ENCODE measurements at regions not wholly inside any gene's neighbourhood (a gene's known extent, or its start where the extent isn't known, plus 50 kb on each side); places are given as distances from the start of the nearest gene placed in this dataset.

DNA sequence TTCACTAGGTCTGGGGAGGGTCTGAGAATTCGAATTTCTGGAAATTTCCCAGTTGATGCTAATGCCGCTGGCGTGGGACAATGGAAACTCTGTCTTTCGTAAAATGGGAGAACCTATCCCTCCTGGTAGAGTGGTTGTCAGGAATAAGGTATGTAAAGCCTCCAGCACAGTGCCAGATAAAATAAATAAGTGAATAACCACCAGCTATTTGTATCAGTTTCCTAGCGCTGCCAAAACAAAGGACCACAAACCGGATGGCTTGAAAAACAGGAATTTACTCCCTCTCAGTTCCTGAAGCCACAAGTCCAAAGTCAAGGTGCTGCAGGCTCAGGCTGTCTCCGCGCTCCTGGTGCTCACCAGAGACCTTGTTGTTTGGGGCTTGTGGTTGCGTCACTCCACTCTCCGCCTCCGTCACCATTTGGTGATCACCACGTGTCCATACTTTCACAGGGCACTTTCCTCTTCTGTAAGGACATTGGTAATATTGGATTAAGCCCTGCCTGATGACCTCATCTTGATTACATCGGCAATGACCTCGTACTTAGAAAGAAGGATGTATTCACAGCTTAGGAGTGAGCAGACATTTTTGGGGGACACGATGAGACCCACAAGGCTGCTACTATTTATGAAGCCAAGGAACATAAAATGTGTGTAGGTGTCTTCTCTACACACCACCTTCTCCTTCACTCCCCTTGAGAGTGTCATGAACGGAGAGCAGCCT is 428.5 kb downstream of the IRS2 start:
- Mint-ChIP-seq H3K4me1 (ENCODE audit: low read depth) (no peaks in the 10 kb centered on the region), H3K9me3 (ENCODE audit: insufficient read depth) (no peaks in the 10 kb centered on the region), H3K4me3 (no peak overlapping the region), H3K27me3 (ENCODE audit: low read depth) (no peaks in the 10 kb centered on the region), H3K27ac (no peak overlapping the region), H3K36me3 (ENCODE audit: low read depth) (no peaks in the 10 kb centered on the region)
- CTCF ChIA-PET, result no interaction called here
- POLR2A ChIA-PET, result no interaction called here
- DNase-seq, result no peak
- no peak for ATAC-seq

DNA sequence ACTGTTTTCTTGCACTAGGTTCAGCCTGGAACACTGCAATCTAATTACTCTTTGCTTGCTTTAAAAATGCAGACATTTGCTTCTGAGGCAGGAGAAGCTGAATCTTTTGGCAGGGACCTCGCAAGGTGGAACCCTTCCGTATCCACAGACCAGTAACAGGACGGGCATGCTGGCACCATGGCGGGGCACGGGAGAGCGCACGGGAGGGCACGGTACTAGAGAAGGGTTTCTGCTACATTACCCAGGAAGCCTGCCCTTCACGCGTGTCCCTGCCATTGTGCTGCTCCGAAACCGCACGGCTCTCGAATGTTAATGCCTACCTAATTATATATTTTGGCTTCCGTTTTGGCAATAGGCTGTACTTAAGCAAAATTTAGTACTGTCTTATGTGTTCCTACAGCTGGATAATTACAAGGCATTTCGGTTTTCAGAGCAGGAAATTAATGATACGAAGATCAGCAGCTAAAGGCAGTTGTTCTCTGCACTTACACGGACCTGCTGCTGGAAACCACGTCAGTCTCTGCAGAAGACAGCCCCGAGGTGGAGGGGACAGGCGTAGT is 430.4 kb downstream of the IRS2 start:
- H3K27ac Mint-ChIP-seq, result no peak overlapping the region
- H3K4me1 Mint-ChIP-seq (ENCODE audit: low read depth), result no peaks in the 10 kb centered on the region
- ATAC-seq (no peak), DNase-seq (no peak)
- no peaks in the 10 kb centered on the region for H3K27me3 Mint-ChIP-seq (ENCODE audit: low read depth)
- ChIA-PET CTCF (no interaction called here), POLR2A (no interaction called here)
- no peak overlapping the region for H3K4me3 Mint-ChIP-seq
- H3K9me3 Mint-ChIP-seq (ENCODE audit: insufficient read depth), result no peaks in the 10 kb centered on the region
- no peaks in the 10 kb centered on the region for H3K36me3 Mint-ChIP-seq (ENCODE audit: low read depth)

DNA sequence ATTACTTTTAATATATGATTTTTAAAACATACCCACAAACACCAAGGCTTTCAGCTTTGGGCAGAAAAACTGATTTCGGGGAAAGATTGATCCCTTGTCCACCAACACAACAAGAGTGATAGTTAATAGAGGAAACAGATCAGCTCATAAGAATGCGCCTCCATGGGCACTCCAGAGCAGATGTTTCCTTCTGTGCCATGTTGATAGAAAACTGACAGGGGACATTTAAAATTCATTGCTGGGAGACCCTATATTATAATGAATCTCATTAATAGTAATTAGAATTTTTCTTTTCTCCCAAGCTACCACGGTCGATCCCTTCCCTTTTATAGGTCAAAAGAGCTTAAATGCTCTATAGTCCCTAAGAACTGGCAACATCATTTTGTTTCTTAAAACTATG is 431.2 kb downstream of the IRS2 start:
- ChIA-PET CTCF (no interaction called here), POLR2A (no interaction called here)
- DNase-seq (no peak), ATAC-seq (no peak)
- no peaks in the 10 kb centered on the region for H3K27me3 Mint-ChIP-seq (ENCODE audit: low read depth)
- H3K4me1 Mint-ChIP-seq (ENCODE audit: low read depth), result no peaks in the 10 kb centered on the region
- no peaks in the 10 kb centered on the region for H3K9me3 Mint-ChIP-seq (ENCODE audit: insufficient read depth)
- no peaks in the 10 kb centered on the region for H3K36me3 Mint-ChIP-seq (ENCODE audit: low read depth)
- no peak overlapping the region for H3K27ac Mint-ChIP-seq
- no peak overlapping the region for H3K4me3 Mint-ChIP-seq

DNA sequence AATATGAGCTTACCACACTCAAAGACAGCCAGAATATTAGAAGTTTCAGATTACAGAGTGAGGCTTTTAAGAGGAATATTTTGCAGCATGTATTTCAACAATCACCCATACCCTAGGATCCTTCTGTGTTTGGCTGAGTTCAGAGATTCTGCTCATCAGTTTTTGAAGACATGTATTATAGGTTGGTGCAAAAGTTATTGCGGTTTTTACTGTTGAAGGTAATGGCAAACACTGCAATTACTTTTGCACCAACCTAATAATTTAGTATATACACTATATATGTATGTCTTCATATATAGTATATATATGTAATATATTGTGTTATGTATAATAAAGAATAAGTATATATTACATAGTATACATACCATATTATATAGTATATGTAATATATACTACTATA is 435.1 kb downstream of the IRS2 start:
- no peak overlapping the region for H3K4me3 Mint-ChIP-seq
- POLR2A ChIA-PET, result no interaction called here
- no peaks in the 10 kb centered on the region for H3K36me3 Mint-ChIP-seq (ENCODE audit: low read depth)
- H3K9me3 Mint-ChIP-seq (ENCODE audit: insufficient read depth), result no peaks in the 10 kb centered on the region
- no peaks in the 10 kb centered on the region for H3K4me1 Mint-ChIP-seq (ENCODE audit: low read depth)
- CTCF ChIA-PET, result no interaction called here
- H3K27ac Mint-ChIP-seq, result no peak overlapping the region
- no peaks in the 10 kb centered on the region for H3K27me3 Mint-ChIP-seq (ENCODE audit: low read depth)
- DNase-seq (no peak), ATAC-seq (no peak)

DNA sequence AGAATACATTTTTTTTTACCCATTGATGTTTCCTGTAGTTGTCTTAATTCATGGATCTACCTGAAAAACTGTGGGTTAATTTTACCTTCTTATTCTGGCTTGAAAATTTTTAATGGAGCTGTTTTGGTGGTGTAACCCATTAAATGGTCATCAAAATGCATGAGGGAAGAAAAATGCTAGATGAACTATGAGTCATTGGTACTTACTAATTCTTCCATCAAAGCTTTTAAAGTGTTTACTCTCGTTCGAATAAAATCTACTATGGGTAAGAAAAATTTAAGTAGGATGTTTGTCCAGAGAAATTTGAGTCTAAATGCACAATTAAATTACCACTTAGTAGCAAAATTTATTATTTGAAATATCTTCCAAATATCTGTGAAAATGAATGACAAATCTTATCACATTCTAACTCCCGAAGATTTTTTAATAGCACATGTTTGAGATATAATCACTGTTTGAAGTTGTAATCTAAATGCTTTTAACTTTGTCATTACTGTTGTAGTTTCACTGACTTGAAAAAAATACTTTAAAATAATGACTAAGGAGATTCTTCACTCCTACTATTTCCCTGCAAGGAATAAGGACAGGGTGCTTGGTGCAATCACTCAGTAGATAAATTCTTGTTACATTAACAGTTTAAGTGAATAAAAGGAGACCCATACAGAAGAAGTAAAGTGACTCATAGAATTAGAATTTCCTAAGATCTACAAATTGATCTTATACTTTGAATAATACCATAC is 437.7 kb downstream of the IRS2 start:
- no peaks in the 10 kb centered on the region for H3K27me3 Mint-ChIP-seq (ENCODE audit: low read depth)
- CTCF ChIA-PET, result no interaction called here
- H3K27ac Mint-ChIP-seq, result no peak overlapping the region
- POLR2A ChIA-PET, result no interaction called here
- no peak overlapping the region for H3K4me3 Mint-ChIP-seq
- DNase-seq, result no peak
- no peaks in the 10 kb centered on the region for H3K36me3 Mint-ChIP-seq (ENCODE audit: low read depth)
- no peaks in the 10 kb centered on the region for H3K9me3 Mint-ChIP-seq (ENCODE audit: insufficient read depth)
- no peaks in the 10 kb centered on the region for H3K4me1 Mint-ChIP-seq (ENCODE audit: low read depth)
- ATAC-seq, result no peak

DNA sequence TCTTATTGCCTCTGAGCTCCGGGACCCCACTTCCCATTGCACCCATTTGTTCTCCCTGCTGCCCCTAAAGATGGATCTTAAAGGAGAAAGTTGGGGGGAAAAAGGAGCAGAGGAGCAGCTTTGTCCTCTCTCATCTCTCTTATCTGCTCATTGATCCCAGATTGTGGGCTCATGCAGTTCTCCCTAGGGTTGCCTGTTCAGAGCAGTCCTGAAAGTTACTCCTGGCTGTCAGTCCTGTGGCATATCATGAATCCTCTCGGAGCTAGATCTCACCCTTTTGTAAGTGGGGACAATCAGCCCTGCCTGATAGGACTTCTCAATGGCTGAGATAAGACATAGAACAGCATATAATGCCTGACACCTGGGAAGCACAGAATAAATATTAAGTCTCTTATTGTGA is 440.3 kb downstream of the IRS2 start:
- POLR2A ChIA-PET, result no interaction called here

DNA sequence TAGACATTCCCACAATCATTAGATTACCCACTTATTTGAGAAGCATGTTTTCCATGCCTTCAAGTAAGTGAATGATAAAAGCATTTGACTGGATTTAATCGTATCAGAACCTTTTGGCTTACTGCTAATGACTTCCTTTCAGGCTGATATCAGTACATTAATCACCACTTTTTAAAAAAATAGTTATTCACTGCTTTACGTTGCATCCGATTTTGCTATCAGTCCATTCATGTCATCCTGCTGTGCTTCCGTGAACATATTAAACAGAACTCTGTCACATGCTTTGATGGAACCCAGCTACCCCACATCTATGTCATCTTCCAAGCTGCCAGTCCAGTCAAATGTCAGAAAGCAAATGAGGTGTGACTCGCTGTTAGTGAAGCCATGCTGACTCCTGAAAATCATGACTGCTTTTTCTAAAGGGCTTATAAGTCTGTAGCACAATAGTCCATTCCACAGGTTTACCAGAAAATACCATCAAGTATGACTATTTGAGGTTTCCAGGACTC is 440.9 kb downstream of the IRS2 start:
- Mint-ChIP-seq H3K4me3 (no peak overlapping the region), H3K4me1 (ENCODE audit: low read depth) (no peaks in the 10 kb centered on the region), H3K27ac (no peak overlapping the region), H3K9me3 (ENCODE audit: insufficient read depth) (no peaks in the 10 kb centered on the region), H3K36me3 (ENCODE audit: low read depth) (no peaks in the 10 kb centered on the region), H3K27me3 (ENCODE audit: low read depth) (no peaks in the 10 kb centered on the region)
- ChIA-PET POLR2A (no interaction called here), CTCF (no interaction called here)
- DNase-seq, result no peak
- no peak for ATAC-seq

More for the DNA sequence above, 440.3 kb downstream of the IRS2 start:
- no peaks in the 10 kb centered on the region for H3K36me3 Mint-ChIP-seq (ENCODE audit: low read depth)
- no peaks in the 10 kb centered on the region for H3K4me1 Mint-ChIP-seq (ENCODE audit: low read depth)
- H3K9me3 Mint-ChIP-seq (ENCODE audit: insufficient read depth), result no peaks in the 10 kb centered on the region
- H3K4me3 Mint-ChIP-seq, result no peak overlapping the region
- ATAC-seq (no peak), DNase-seq (no peak)
- H3K27ac Mint-ChIP-seq, result no peak overlapping the region
- CTCF ChIA-PET, result no interaction called here
- H3K27me3 Mint-ChIP-seq (ENCODE audit: low read depth), result no peaks in the 10 kb centered on the region

DNA sequence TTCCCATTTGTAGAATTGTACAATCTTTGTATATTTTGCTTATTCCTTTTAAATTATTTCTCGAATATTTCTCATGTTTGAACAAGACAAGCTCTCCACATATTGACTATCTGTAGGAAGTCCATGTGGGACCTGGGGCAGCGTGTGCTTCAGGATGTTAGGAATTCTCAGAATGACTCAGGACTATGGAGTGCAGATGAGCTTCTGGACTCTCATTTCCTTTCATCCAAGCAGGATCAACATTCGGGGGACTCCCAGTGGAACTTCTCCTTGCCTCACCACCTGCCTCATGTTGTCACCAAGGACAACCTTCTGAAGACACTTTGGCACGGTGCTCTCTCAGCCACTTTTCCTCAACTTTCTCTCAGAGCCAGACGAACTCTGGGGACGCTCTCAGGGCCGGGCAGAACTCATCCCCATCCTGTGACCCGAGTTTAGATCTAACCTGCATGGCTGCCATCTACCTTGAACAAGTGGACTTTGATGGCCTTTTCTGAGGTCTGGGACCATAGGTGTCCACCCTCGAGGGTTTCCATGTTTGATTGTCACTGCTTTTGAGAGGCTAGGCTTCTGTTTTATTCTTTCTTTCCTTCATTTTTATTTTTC is 441.7 kb downstream of the IRS2 start:
- no peak overlapping the region for H3K4me3 Mint-ChIP-seq
- H3K4me1 Mint-ChIP-seq (ENCODE audit: low read depth), result no peaks in the 10 kb centered on the region
- H3K27me3 Mint-ChIP-seq (ENCODE audit: low read depth), result no peaks in the 10 kb centered on the region
- POLR2A ChIA-PET, result no interaction called here
- H3K9me3 Mint-ChIP-seq (ENCODE audit: insufficient read depth), result no peaks in the 10 kb centered on the region
- no peak overlapping the region for H3K27ac Mint-ChIP-seq
- DNase-seq (no peak), ATAC-seq (no peak)
- CTCF ChIA-PET, result no interaction called here
- no peaks in the 10 kb centered on the region for H3K36me3 Mint-ChIP-seq (ENCODE audit: low read depth)

DNA sequence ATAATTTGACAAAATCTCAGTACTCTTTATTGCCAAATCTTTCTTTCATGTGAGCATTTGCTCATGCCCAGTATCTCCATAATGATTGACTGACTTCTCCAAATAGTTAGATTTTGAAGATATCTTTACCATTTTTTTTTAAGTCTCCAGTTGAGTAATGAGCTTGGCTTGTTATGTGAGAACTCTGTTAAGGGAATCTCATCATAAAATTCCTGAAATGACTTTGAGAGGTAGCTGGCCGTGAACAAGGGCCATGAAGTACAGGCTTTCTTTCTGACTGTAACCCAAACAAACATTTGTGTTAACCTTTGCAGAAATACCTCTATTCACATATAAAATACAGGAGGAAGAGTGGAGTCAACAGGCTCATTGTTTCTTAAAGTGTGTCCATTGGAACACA is 449.7 kb downstream of the IRS2 start:
- Mint-ChIP-seq H3K4me1 (ENCODE audit: low read depth) (no peaks in the 10 kb centered on the region), H3K4me3 (no peak overlapping the region), H3K27me3 (ENCODE audit: low read depth) (peaks cover 2% of the 10 kb centered on the region), H3K9me3 (ENCODE audit: insufficient read depth) (no peaks in the 10 kb centered on the region), H3K27ac (no peak overlapping the region), H3K36me3 (ENCODE audit: low read depth) (no peaks in the 10 kb centered on the region)
- ChIA-PET CTCF (no interaction called here), POLR2A (no interaction called here)
- DNase-seq, result no peak
- ATAC-seq, result no peak

DNA sequence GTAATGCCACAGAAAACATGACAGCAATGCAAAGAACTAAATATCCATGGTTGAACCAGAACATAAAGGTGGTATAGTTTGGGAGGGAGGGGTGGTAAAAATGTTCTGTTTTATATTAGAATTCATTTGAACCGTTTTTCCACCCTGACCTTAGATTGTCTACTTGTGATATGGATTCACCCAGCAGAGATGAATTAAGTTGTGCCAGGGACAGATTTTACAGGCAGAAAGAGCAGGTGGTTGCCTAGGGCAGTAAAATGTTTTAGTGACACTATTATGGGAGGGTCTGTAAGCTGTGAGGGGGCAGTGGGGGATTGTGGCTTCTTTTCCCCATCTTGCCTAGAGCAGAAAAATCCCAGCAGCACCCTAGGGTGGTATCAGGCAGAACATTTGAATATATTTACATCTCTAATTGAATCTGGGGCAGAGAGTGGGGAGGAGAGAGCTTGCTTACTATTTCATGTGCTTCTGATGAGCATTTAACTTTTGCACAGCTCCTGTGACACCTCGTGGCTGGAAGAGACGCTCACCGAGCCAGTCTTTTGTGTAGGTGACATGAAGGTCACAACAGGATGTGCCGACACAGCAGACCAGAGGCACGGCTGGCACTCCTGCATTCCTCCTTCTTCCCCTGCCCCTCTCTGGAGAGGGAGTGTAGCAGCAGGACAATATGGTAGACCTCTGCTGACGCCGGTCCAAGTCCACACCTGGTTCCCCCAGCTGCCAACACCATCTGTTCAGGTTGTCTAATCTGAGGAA is 452.3 kb downstream of the IRS2 start:
- ChIA-PET POLR2A (no interaction called here), CTCF (no interaction called here)
- ATAC-seq, result no peak
- no peaks in the 10 kb centered on the region for H3K9me3 Mint-ChIP-seq (ENCODE audit: insufficient read depth)
- H3K36me3 Mint-ChIP-seq (ENCODE audit: low read depth), result no peaks in the 10 kb centered on the region
- no peak for DNase-seq
- no peak overlapping the region for H3K27ac Mint-ChIP-seq
- H3K4me1 Mint-ChIP-seq (ENCODE audit: low read depth), result no peaks in the 10 kb centered on the region
- no peak overlapping the region for H3K4me3 Mint-ChIP-seq
- no peaks in the 10 kb centered on the region for H3K27me3 Mint-ChIP-seq (ENCODE audit: low read depth)

DNA sequence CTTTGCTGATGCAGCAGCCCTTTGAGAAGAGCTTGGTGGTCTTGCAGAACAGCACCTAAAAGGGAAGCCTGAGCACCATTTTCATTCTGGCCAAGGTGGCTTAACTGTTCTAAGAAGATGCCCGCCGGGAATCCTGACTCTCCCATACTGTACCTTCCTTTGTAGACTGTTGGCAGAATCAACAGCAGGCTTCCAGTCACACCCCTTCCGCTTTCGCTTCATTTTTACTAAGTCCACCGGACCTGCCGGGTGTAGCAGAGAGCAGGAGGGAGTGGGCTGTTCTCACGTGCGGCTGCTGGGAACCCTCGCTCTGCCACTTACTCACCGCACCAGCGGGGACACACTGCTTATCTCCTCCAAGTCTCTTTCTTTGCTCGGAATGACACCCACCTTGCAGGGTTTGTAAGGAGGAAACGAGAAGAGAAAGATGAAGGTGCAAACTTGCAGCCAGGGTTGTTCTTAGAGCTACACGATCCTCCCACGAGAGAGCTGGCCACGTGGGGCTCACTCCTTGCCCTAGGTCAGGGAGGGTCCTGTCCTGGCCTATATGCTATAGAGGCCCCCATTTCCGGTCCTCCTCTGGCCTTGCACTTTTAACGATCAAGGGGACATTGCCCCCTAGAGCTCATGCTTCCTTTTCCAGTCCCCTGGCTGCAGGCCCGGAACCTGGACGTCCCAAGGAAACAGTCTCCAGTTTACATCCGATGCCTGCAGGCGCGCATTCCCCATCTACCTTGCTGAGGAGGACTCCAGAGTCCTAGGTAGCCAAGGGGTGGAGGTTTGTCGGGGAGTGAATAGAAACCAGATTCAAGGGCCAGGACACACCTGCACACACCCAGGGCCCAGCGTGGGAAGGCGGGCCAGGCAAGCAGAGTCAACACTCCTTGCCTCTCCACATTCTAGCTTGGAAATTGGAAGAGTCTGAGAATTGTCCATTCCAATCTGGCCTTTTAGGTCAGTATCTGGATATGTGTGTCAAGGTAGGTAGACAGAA is 453.6 kb downstream of the IRS2 start:
- Mint-ChIP-seq H3K9me3 (ENCODE audit: insufficient read depth) (no peaks in the 10 kb centered on the region), H3K27me3 (ENCODE audit: low read depth) (no peaks in the 10 kb centered on the region), H3K4me1 (ENCODE audit: low read depth) (no peaks in the 10 kb centered on the region), H3K36me3 (ENCODE audit: low read depth) (no peaks in the 10 kb centered on the region), H3K27ac (no peak overlapping the region), H3K4me3 (no peak overlapping the region)
- CTCF ChIA-PET, result no interaction called here
- POLR2A ChIA-PET, result no interaction called here
- DNase-seq (no peak), ATAC-seq (no peak)
